ENCODE measurements at regions not wholly inside any gene's neighbourhood (a gene's known extent, or its start where the extent isn't known, plus 50 kb on each side); places are given as distances from the start of the nearest gene placed in this dataset.

GRCh38 chr2:194491409-194492115, 1165.5 kb upstream of the SLC39A10 start:
- no peak for TF ChIP-seq FOXM1 (IDR thresholded peaks at IDR 0.05; ENCODE audit: borderline replicate concordance, low read depth)
- no peak for TF ChIP-seq CEBPB (IDR thresholded peaks at IDR 0.05)
